ENCODE measurements at regions not wholly inside any gene's neighbourhood (a gene's known extent, or its start where the extent isn't known, plus 50 kb on each side); places are given as distances from the start of the nearest gene placed in this dataset.

DNA sequence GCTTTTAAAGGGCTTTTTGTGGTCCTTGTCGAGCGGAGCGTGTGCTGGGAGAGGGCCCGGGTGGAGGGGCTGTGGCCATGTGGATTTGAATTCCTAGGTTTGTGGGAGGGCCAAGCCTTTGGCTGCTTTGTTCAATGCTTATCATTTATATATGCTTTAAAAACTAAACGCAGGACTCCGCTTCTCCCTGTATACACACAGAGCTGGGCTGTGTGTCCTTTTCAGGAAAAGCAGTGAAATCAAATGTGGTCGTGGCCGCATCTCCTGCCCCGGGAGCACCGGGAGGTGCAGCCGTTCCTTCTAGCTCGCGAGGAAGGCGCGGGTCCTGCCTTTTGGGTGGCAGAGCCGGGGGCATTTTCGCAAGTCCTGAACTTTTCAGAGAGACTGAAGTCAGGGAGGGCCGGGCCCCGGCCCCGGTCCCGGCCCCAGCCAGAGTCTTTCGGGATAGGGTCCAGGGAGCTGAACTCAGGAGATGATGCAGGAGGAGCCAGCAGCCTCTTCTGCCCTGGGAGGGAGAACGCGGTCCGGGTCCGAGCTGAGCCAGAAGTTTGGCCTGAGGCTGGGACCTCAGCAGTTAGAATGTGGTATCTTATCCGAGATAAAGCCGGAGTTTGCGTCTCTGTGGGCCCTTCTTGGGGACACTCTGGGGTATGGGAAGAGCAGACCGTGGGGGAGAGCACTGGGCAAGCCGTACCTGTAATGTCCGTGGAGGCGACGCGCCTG is 158.8 kb downstream of the C9orf152 start:
- Histone ChIP-seq H4K20me1 (ENCODE audit: control insufficient read depth, insufficient read depth) (no peaks in the 10 kb centered on the region), H3K4me1 (ENCODE audit: control insufficient read depth, insufficient read depth, low read length) (0 out of 2 replicates have a peak, but pooled peaks cover 4% of the 10 kb centered on the region), H3K36me3 (ENCODE audit: control insufficient read depth in 2 of 2, insufficient read depth in 2 of 2, low read length in 1 of 2) (no peaks in the 10 kb centered on the region), H3K27me3 (replicated peaks in 1 of 2; ENCODE audit: control insufficient read depth in 2 of 2, insufficient read depth in 2 of 2, low read length in 1 of 2) (no peaks in the 10 kb centered on the region; a peak in 1 of 4 replicates), H3K4me2 (ENCODE audit: control insufficient read depth, insufficient read depth) (peak overlapping the region; percentile 95), H3K9ac (ENCODE audit: control insufficient read depth, insufficient read depth, low read length) (peak overlapping the region; percentile 55), H2AFZ (ENCODE audit: control insufficient read depth, low read depth, low read length) (no peak overlapping the region), H3K9me3 (replicated peaks; ENCODE audit: control insufficient read depth, insufficient read depth, low read length) (no peaks in the 10 kb centered on the region), H3K4me3 (peak overlapping the region; percentile 100), H3K27ac (ENCODE audit: control insufficient read depth, insufficient read depth) (peak overlapping the region; percentile 87), H3K79me2 (ENCODE audit: control insufficient read depth, insufficient read depth, low read length) (peaks cover 58% of the 10 kb centered on the region)
- ChIA-PET RAD21 (ENCODE audit: unreplicated experiment) (interaction anchor here (0.6 to 16.8 kb wide), 14 partner anchors 9 to 987 kb away, joined by 3 to 309 read pairs (median 6); no protein-coding TSS in a partner anchor), POLR2A (interaction anchor here (0.7 to 6.6 kb wide), 12 partner anchors 50 to 144 kb away, joined by 3 to 59 read pairs (median 6); no protein-coding TSS in a partner anchor), CTCF (interaction anchor here (0.8 to 20.9 kb wide), 9 partner anchors 79 to 168 kb away, joined by 3 to 537 read pairs (median 9); no protein-coding TSS in a partner anchor), SMC1A (ENCODE audit: uncharacterized antibody, unreplicated experiment) (interaction anchor here (1.1 to 28.0 kb wide), 16 partner anchors 9 to 140 kb away, joined by 3 to 636 read pairs (median 5); no protein-coding TSS in a partner anchor)
- DNase-seq (ENCODE audit: low read depth, low spot score), result no peak
- intact Hi-C loops (cut with micrococcal nuclease; ENCODE audit: unreplicated experiment), result loop anchor here (1.0 kb wide), 1 partner anchor 82 kb away; no protein-coding TSS in a partner anchor
- in situ Hi-C loops (cut with MboI), result no loop called here
- WGBS (ENCODE audit: insufficient coverage, insufficient replicate concordance, low lambda C conversion rate, missing lambda C conversion rate), result 2% methylated on average over 35 of the region's 35 CpGs
- ATAC-seq, result peak; percentile 22
- BruUV-seq (replicated peaks), result TSS peak; percentile 48
- no peak for FAIRE-seq
- TF ChIP-seq POLR2A (IDR thresholded peaks at IDR 0.05; ENCODE audit: low read depth, low read length) (peak; percentile 25; the same call in 1 of the 2 replicates), SMAD5 (IDR thresholded peaks at IDR 0.05; ENCODE audit: low read depth) (no peak), ZBED1 (IDR thresholded peaks at IDR 0.05; ENCODE audit: borderline replicate concordance) (no peak), FOXK2 (IDR thresholded peaks at IDR 0.05) (no peak), IKZF1 (conservative IDR thresholded peaks at IDR 0.05) (no peak), REST (IDR thresholded peaks at IDR 0.05; ENCODE audit: low read depth, low read length) (no peak), RELB (IDR thresholded peaks at IDR 0.05; ENCODE audit: low read depth) (0 out of 2 replicates have a peak, but pooled peaks have one; percentile 5), PAX8 (IDR thresholded peaks at IDR 0.05) (no peak), MAX (IDR thresholded peaks at IDR 0.05; ENCODE audit: low read depth, low read length) (0 out of 2 replicates have a peak, but pooled peaks have one; percentile 23), NKRF (conservative IDR thresholded peaks at IDR 0.05) (0 out of 2 replicates have a peak, but pooled peaks have one; percentile 19), MYC (IDR thresholded peaks at IDR 0.05; ENCODE audit: insufficient read depth, insufficient read length, insufficient replicate concordance, low read length, severe bottlenecking) (no peak), SIN3A (IDR thresholded peaks at IDR 0.05; ENCODE audit: low read depth, low read length) (0 out of 2 replicates have a peak, but pooled peaks have one; percentile 29), CTCF (IDR thresholded peaks at IDR 0.05 in 2 of 3, conservative IDR thresholded peaks at IDR 0.05 in 1 of 3; ENCODE audit: control insufficient read depth in 2 of 3, extremely low read depth in 1 of 3, insufficient read depth in 1 of 3, low read depth in 3 of 3, low read length in 3 of 3) (no peak)
